MV-4-11 (cell line): ENCODE measurements at regions not wholly inside any gene's neighbourhood (a gene's known extent, or its start where the extent isn't known, plus 50 kb on each side); places are given as distances from the start of the nearest gene placed in this dataset.
A peak's percentile ranks its signal among the peaks of the same experiment; 100 is the strongest.

Experiments
- DNase-seq: peaks from one replicate; lab custom pipeline; 2025; lab: John Stamatoyannopoulos, UW

GRCh38 chr13:50358231-50359040, 343.2 kb downstream of the KCNRG start:
- peak; percentile 50 for DNase-seq

GRCh38 chr13:50359041-50359367, 343.8 kb downstream of the KCNRG start:
- DNase-seq, result peak; percentile 50

- no peak for DNase-seq
These were observed 344.5 kb downstream of the KCNRG start for GRCh38 chr13:50359779-50360178.

- DNase-seq, result no peak
These were observed 345.4 kb downstream of the KCNRG start for GRCh38 chr13:50360637-50361036.

- DNase-seq, result no peak
These were observed 346.0 kb downstream of the KCNRG start for GRCh38 chr13:50361282-50361681.

GRCh38 chr13:50365408-50366391, 350.5 kb downstream of the KCNRG start:
- no peak for DNase-seq

GRCh38 chr13:50366488-50367174, 351.4 kb downstream of the KCNRG start:
- peak; percentile 96 for DNase-seq

GRCh38 chr13:50369646-50370045, 354.4 kb downstream of the KCNRG start:
- DNase-seq, result no peak

- DNase-seq, result peak; percentile 98
These were observed 355.2 kb downstream of the KCNRG start for GRCh38 chr13:50370303-50370950.

- DNase-seq, result no peak
These were observed 359.3 kb downstream of the KCNRG start for GRCh38 chr13:50374517-50374916.

- DNase-seq, result no peak
These were observed 360.5 kb downstream of the KCNRG start for GRCh38 chr13:50375792-50376191.

GRCh38 chr13:50376895-50377575, 361.8 kb downstream of the KCNRG start:
- no peak for DNase-seq

- no peak for DNase-seq
These were observed 362.6 kb downstream of the KCNRG start for GRCh38 chr13:50377726-50378270.

GRCh38 chr13:50378509-50379044, 363.3 kb downstream of the KCNRG start:
- peak; percentile 79 for DNase-seq

- DNase-seq, result no peak
These were observed 364.3 kb downstream of the KCNRG start for GRCh38 chr13:50379584-50379983.

GRCh38 chr13:50380905-50381304, 365.7 kb downstream of the KCNRG start:
- DNase-seq, result no peak

- DNase-seq, result no peak
These were observed 367.3 kb downstream of the KCNRG start for GRCh38 chr13:50382511-50382910.

GRCh38 chr13:50382951-50383350, 367.7 kb downstream of the KCNRG start:
- no peak for DNase-seq

GRCh38 chr13:50384724-50385123, 369.5 kb downstream of the KCNRG start:
- no peak for DNase-seq

GRCh38 chr13:50386541-50387050, 371.4 kb downstream of the KCNRG start:
- DNase-seq, result no peak
